HepG2 (cell line): ENCODE measurements at regions not wholly inside any gene's neighbourhood (a gene's known extent, or its start where the extent isn't known, plus 50 kb on each side); places are given as distances from the start of the nearest gene placed in this dataset.

ENCODE experiments used
- ATAC-seq: fragments of 200-7000 bp; cut with Tn5 transposase; 3 replicates; pipeline ENCODE4 v1.9.1; 2020; ENCODE audit warnings: mild to moderate bottlenecking, moderate library complexity
- BruUV-seq: library from RNA; stranded (reverse); fragments of 400-500 nt; replicated peaks from 2 replicates; lab custom pipeline; 2021; lab: Mats Ljungman, UMichigan
- CTCF ChIA-PET: fragments of 300-600 bp; formaldehyde crosslinking; extraction: SDS; loops from one replicate; lab custom pipeline; 2021; ENCODE audit warnings: low total read pairs, inconsistent platforms, low intra/inter-chr PET ratio; lab: Yijun Ruan, JAX
- POLR2A ChIA-PET: fragments of 350-600 bp; sonication (Branson Sonifier 250); formaldehyde crosslinking; loops from one replicate; lab custom pipeline; 2020; ENCODE audit warnings: antibody characterized with exemption, inconsistent platforms; lab: Yijun Ruan, JAX
- DNase-seq: peaks from one replicate; pipeline ENCODE4 v3.0.0-alpha.2; 2015; ENCODE audit warnings: low spot score
- FAIRE-seq: peaks from 3 replicates; lab custom pipeline; 2011; peaks lifted over from hg19 to GRCh38; lab: Jason Lieb, UNC
- H2AFZ ChIP-seq: one replicate; pipeline ENCODE4 v1.6.1; 2011; ENCODE audit warnings: low read length, inconsistent platforms
- H3K27ac ChIP-seq: fragments of 300-600 bp; 3 replicates; pipeline ENCODE4 v1.8.0; 2011; ENCODE audit warnings: mixed run types, mild to moderate bottlenecking, mixed read lengths, low read length, inconsistent platforms; ENCODE audit not compliant: insufficient read depth; ENCODE audit errors: extremely low read length
- H3K27me3 ChIP-seq, 2 experiments: fragments of 200-600 bp in 1 of 2; 2 replicates in 1 of 2; 3 replicates in 1 of 2; pipeline versions ENCODE4 v1.6.0 to v1.8.0; 2011; ENCODE audit warnings: low read length in 2 of 2, mild to moderate bottlenecking in 2 of 2, moderate library complexity in 2 of 2, inconsistent platforms in 1 of 2; ENCODE audit not compliant: insufficient read depth in 2 of 2, control insufficient read depth in 1 of 2
- H3K36me3 ChIP-seq, 2 experiments: fragments of 200-600 bp in 1 of 2; replicated peaks in 1 of 2; 2 replicates in 1 of 2; 3 replicates in 1 of 2; pipeline versions ENCODE4 v1.5.1 to v1.8.0; 2011; ENCODE audit warnings: low read length in 2 of 2, inconsistent platforms in 1 of 2; ENCODE audit not compliant: insufficient read depth in 2 of 2, control insufficient read depth in 1 of 2
- H3K4me1 ChIP-seq: 2 replicates; pipeline ENCODE4 v1.5.1; 2012; ENCODE audit warnings: low read length, inconsistent platforms; ENCODE audit not compliant: insufficient read depth
- H3K4me2 ChIP-seq: 2 replicates; pipeline ENCODE4 v1.6.0; 2011; ENCODE audit warnings: low read depth, low read length, inconsistent platforms
- H3K4me3 ChIP-seq, 3 experiments: fragments of 200-600 bp in 1 of 3; sonication (generic), shearing (Covaris generic) in 1 of 3; replicated peaks in 1 of 3; 2 replicates each; pipeline ENCODE4 v1.5.1; 2011 to 2016; ENCODE audit warnings: low read length in 3 of 3, inconsistent platforms in 2 of 3, low read depth in 2 of 3, mild to moderate bottlenecking in 2 of 3, control low read depth in 1 of 3, mixed read lengths in 1 of 3; ENCODE audit not compliant: insufficient read depth in 1 of 3
- H3K79me2 ChIP-seq: one replicate; pipeline ENCODE4 v1.6.1; 2011; ENCODE audit warnings: low read length, inconsistent platforms; ENCODE audit not compliant: insufficient read depth
- H3K9ac ChIP-seq: 2 replicates; pipeline ENCODE4 v1.6.0; 2011; ENCODE audit warnings: mild to moderate bottlenecking, low read depth, low read length, inconsistent platforms; ENCODE audit not compliant: insufficient read depth
- H3K9me3 ChIP-seq: 2 replicates; pipeline ENCODE4 v1.5.1; 2012; ENCODE audit warnings: mild to moderate bottlenecking, low read length
- H4K20me1 ChIP-seq: 2 replicates; pipeline ENCODE4 v1.6.0; 2011; ENCODE audit warnings: inconsistent platforms, mild to moderate bottlenecking, low read length, moderate library complexity; ENCODE audit not compliant: insufficient read depth
- ARNT2 ChIP-seq: sonication (generic); formaldehyde crosslinking; IDR thresholded peaks from 2 replicates; pipeline ENCODE4 v1.8.0; 2022; ENCODE audit warnings: mild to moderate bottlenecking, low read depth, missing genetic modification reagents, moderate library complexity
- CEBPG ChIP-seq: IDR thresholded peaks from 2 replicates; pipeline ENCODE4 v1.6.1; 2016
- FOXA1 ChIP-seq, 2 experiments: fragments of 450-650 bp in 1 of 2; sonication (generic) in 1 of 2; formaldehyde crosslinking in 1 of 2; IDR thresholded peaks; 2 replicates each; pipeline versions ENCODE4 v1.4.0 to v1.6.1; 2016 to 2020; ENCODE audit warnings: missing genetic modification reagents in 1 of 2
- HBP1 ChIP-seq: IDR thresholded peaks from 2 replicates; pipeline ENCODE4 v1.6.1; 2016; ENCODE audit warnings: low read depth, control low read depth
- KDM1A ChIP-seq: IDR thresholded peaks from 2 replicates; pipeline ENCODE4 v1.6.1; 2016; ENCODE audit warnings: missing compliant biosample characterization
- KLF13 ChIP-seq: sonication (generic); formaldehyde crosslinking; IDR thresholded peaks from 2 replicates; pipeline ENCODE4 v1.4.0; 2020; ENCODE audit warnings: mild to moderate bottlenecking, missing genetic modification reagents
- NCOA1 ChIP-seq: sonication (generic); formaldehyde crosslinking; IDR thresholded peaks from 2 replicates; pipeline ENCODE4 v1.9.0; 2021; ENCODE audit warnings: missing genetic modification reagents
- REPIN1 ChIP-seq: sonication (generic); formaldehyde crosslinking; IDR thresholded peaks from 2 replicates; pipeline ENCODE4 v1.8.0; 2022; ENCODE audit warnings: missing genetic modification reagents, low read depth, mild to moderate bottlenecking, borderline replicate concordance
- SNAPC4 ChIP-seq: sonication (generic); formaldehyde crosslinking; IDR thresholded peaks from 2 replicates; pipeline ENCODE4 v1.4.0; 2020; ENCODE audit warnings: mild to moderate bottlenecking, missing genetic modification reagents
- ZBTB26 ChIP-seq: IDR thresholded peaks from 2 replicates; pipeline ENCODE4 v1.6.1; 2016; ENCODE audit warnings: missing compliant biosample characterization, missing genetic modification reagents, borderline replicate concordance
- ZNF629 ChIP-seq: sonication (generic); formaldehyde crosslinking; conservative IDR thresholded peaks from 2 replicates; pipeline ENCODE4 v1.5.0; 2020; ENCODE audit warnings: missing genetic modification reagents
- ZNF644 ChIP-seq: IDR thresholded peaks from 2 replicates; pipeline ENCODE4 v1.6.1; 2016; ENCODE audit warnings: low read depth
- WGBS: methylation state at CpG from one replicate; pipeline ENCODE4 v1.1.6; 2017; ENCODE audit warnings: low lambda C conversion rate; 5-methylcytosine and 5-hydroxymethylcytosine counted together
- in situ Hi-C: cut with HindIII; loops from 2 replicates; pipeline ENCODE4 v1.10.0; 2017; ENCODE audit warnings: low pct_unique_long_range_greater_than_20kb; ENCODE audit not compliant: extremely low pct_ligation_motif_present
- intact Hi-C: fragments of 100-400 bp; cut with micrococcal nuclease; formaldehyde crosslinking; loops from one replicate; pipeline ENCODE4 v1.10.0; 2022; ENCODE audit not compliant: unreplicated experiment

- TF ChIP-seq ZBTB26 (CRISPR knock-in tag) (no peak), NCOA1 (CRISPR knock-in tag) (no peak)
Observed at GRCh38 chr3:59551834-59552233, 502.0 kb upstream of the CFAP20DC start (continued).

GRCh38 chr3:59549962-59550361 is 500.1 kb upstream of the CFAP20DC start:
- Histone ChIP-seq H3K36me3 (no peaks in the 10 kb centered on the region), H4K20me1 (no peaks in the 10 kb centered on the region), H3K27me3 (no peaks in the 10 kb centered on the region), H3K4me1 (no peaks in the 10 kb centered on the region), H3K79me2 (no peaks in the 10 kb centered on the region), H3K4me2 (no peak overlapping the region), H3K4me3 (no peak overlapping the region), H3K9me3 (no peaks in the 10 kb centered on the region), H3K9ac (no peak overlapping the region), H3K27ac (no peak overlapping the region), H2AFZ (no peak overlapping the region)
- intact Hi-C loops (no loop called here), in situ Hi-C loops (no loop called here)
- no peak for TF ChIP-seq FOXA1 (IDR thresholded peaks at IDR 0.05)
- TF ChIP-seq FOXA1 (CRISPR knock-in tag; IDR thresholded peaks at IDR 0.05): no peak
- no peak for TF ChIP-seq CEBPG
- no peak for TF ChIP-seq KDM1A
- no peak for TF ChIP-seq SNAPC4 (CRISPR knock-in tag)
- no peak for TF ChIP-seq KLF13 (CRISPR knock-in tag)
- no peak for TF ChIP-seq ZNF629 (CRISPR knock-in tag)
- no peak for TF ChIP-seq ZNF644 (CRISPR knock-in tag)
- no peak for TF ChIP-seq HBP1 (CRISPR knock-in tag)
- no peak for TF ChIP-seq ARNT2
- TF ChIP-seq REPIN1 (CRISPR knock-in tag): no peak
- 0% methylated on average over 1 of the region's 1 CpG for WGBS
- ChIA-PET CTCF (no interaction called here), POLR2A (no interaction called here)
- DNase-seq: no peak
- no TSS peak for BruUV-seq
- no peak for FAIRE-seq
- no peak for ATAC-seq
